ENCODE measurements at regions not wholly inside any gene's neighbourhood (a gene's known extent, or its start where the extent isn't known, plus 50 kb on each side); places are given as distances from the start of the nearest gene placed in this dataset.

- no peaks in the 10 kb centered on the region for H3K9me3 ChIP-seq (ENCODE audit: insufficient read depth, low read depth)
- DNase-seq: no peak
- no peaks in the 10 kb centered on the region for H3F3A ChIP-seq (ENCODE audit: insufficient read depth, low read depth)
- H3K4me2 ChIP-seq: no peak overlapping the region
- no peaks in the 10 kb centered on the region for H4K20me1 ChIP-seq (ENCODE audit: insufficient read depth)
- no peaks in the 10 kb centered on the region for H3K4me1 ChIP-seq (replicated peaks; ENCODE audit: insufficient read depth)
- no peaks in the 10 kb centered on the region for H3K36me3 ChIP-seq (ENCODE audit: low read depth)
- H3K27ac ChIP-seq: no peak overlapping the region
- no peak overlapping the region for H2AFZ ChIP-seq
- no peak overlapping the region for H3K4me3 ChIP-seq
- BruUV-seq (replicated peaks): no TSS peak
- CTCF ChIA-PET: no interaction called here
- no peaks in the 10 kb centered on the region for H3K27me3 ChIP-seq (ENCODE audit: insufficient read depth, low read depth)
- TF ChIP-seq EZH2 (IDR thresholded peaks at IDR 0.05; ENCODE audit: low read depth) (no peak), CTCF (conservative IDR thresholded peaks at IDR 0.05) (no peak)
- POLR2A ChIA-PET (ENCODE audit: unreplicated experiment): interaction anchor here (0.7 kb wide), 1 partner anchor 295 kb away, joined by 3 read pairs; no protein-coding TSS in a partner anchor
- no peaks in the 10 kb centered on the region for H3K79me2 ChIP-seq (ENCODE audit: low read depth)
- 0 out of 2 replicates have a peak, but pooled peaks cover 4% of the 10 kb centered on the region for H3K9me2 ChIP-seq (ENCODE audit: insufficient read depth)
- intact Hi-C loops (cut with micrococcal nuclease; ENCODE audit: unreplicated experiment): no loop called here
Observed at GRCh38 chr9:75504721-75505120, 385.8 kb upstream of the PCSK5 start.

GRCh38 chr9:75505654-75506053 is 384.8 kb upstream of the PCSK5 start:
- intact Hi-C loops (cut with micrococcal nuclease; ENCODE audit: unreplicated experiment): no loop called here
- H3K27ac ChIP-seq: no peak overlapping the region
- H3K4me3 ChIP-seq: no peak overlapping the region
- no peaks in the 10 kb centered on the region for H4K20me1 ChIP-seq (ENCODE audit: insufficient read depth)
- H3K9me2 ChIP-seq (ENCODE audit: insufficient read depth): 0 out of 2 replicates have a peak, but pooled peaks cover 4% of the 10 kb centered on the region
- H2AFZ ChIP-seq: no peak overlapping the region
- no TSS peak for BruUV-seq (replicated peaks)
- no peaks in the 10 kb centered on the region for H3K4me1 ChIP-seq (replicated peaks; ENCODE audit: insufficient read depth)
- DNase-seq: no peak
- no peaks in the 10 kb centered on the region for H3K27me3 ChIP-seq (ENCODE audit: insufficient read depth, low read depth)
- no peaks in the 10 kb centered on the region for H3F3A ChIP-seq (ENCODE audit: insufficient read depth, low read depth)
- POLR2A ChIA-PET (ENCODE audit: unreplicated experiment): no interaction called here
- no peak overlapping the region for H3K4me2 ChIP-seq
- no peak for TF ChIP-seq EZH2 (IDR thresholded peaks at IDR 0.05; ENCODE audit: low read depth)
- no peaks in the 10 kb centered on the region for H3K9me3 ChIP-seq (ENCODE audit: insufficient read depth, low read depth)
- no peaks in the 10 kb centered on the region for H3K79me2 ChIP-seq (ENCODE audit: low read depth)
- H3K36me3 ChIP-seq (ENCODE audit: low read depth): no peaks in the 10 kb centered on the region
- CTCF ChIA-PET: no interaction called here

GRCh38 chr9:75529463-75529862 is 361.0 kb upstream of the PCSK5 start:
- TF ChIP-seq EZH2 (IDR thresholded peaks at IDR 0.05; ENCODE audit: low read depth): no peak
- ChIA-PET CTCF (no interaction called here), POLR2A (ENCODE audit: unreplicated experiment) (no interaction called here)
- Histone ChIP-seq H3K27ac (no peak overlapping the region), H2AFZ (no peak overlapping the region), H4K20me1 (ENCODE audit: insufficient read depth) (no peaks in the 10 kb centered on the region), H3K9me3 (ENCODE audit: insufficient read depth, low read depth) (no peaks in the 10 kb centered on the region), H3K79me2 (ENCODE audit: low read depth) (no peaks in the 10 kb centered on the region), H3K4me1 (replicated peaks; ENCODE audit: insufficient read depth) (no peaks in the 10 kb centered on the region), H3K27me3 (ENCODE audit: insufficient read depth, low read depth) (no peaks in the 10 kb centered on the region), H3K4me2 (no peak overlapping the region), H3K36me3 (ENCODE audit: low read depth) (no peaks in the 10 kb centered on the region), H3K9me2 (ENCODE audit: insufficient read depth) (no peaks in the 10 kb centered on the region), H3K4me3 (no peak overlapping the region), H3F3A (ENCODE audit: insufficient read depth, low read depth) (no peaks in the 10 kb centered on the region)
- intact Hi-C loops (cut with micrococcal nuclease; ENCODE audit: unreplicated experiment): no loop called here
- DNase-seq: no peak
- BruUV-seq (replicated peaks): no TSS peak

GRCh38 chr9:75531588-75531987 is 358.9 kb upstream of the PCSK5 start:
- no peaks in the 10 kb centered on the region for H3K9me2 ChIP-seq (ENCODE audit: insufficient read depth)
- H3K9me3 ChIP-seq (ENCODE audit: insufficient read depth, low read depth): no peaks in the 10 kb centered on the region
- no peak overlapping the region for H3K27ac ChIP-seq
- H3K36me3 ChIP-seq (ENCODE audit: low read depth): no peaks in the 10 kb centered on the region
- no peaks in the 10 kb centered on the region for H3K79me2 ChIP-seq (ENCODE audit: low read depth)
- no peak overlapping the region for H2AFZ ChIP-seq
- H3K4me2 ChIP-seq: no peak overlapping the region
- DNase-seq: no peak
- H3K4me3 ChIP-seq: no peak overlapping the region
- H3K4me1 ChIP-seq (replicated peaks; ENCODE audit: insufficient read depth): no peaks in the 10 kb centered on the region
- H4K20me1 ChIP-seq (ENCODE audit: insufficient read depth): no peaks in the 10 kb centered on the region
- intact Hi-C loops (cut with micrococcal nuclease; ENCODE audit: unreplicated experiment): no loop called here
- POLR2A ChIA-PET (ENCODE audit: unreplicated experiment): no interaction called here
- no TSS peak for BruUV-seq (replicated peaks)
- TF ChIP-seq EZH2 (IDR thresholded peaks at IDR 0.05; ENCODE audit: low read depth) (no peak), CTCF (conservative IDR thresholded peaks at IDR 0.05) (no peak)
- H3K27me3 ChIP-seq (ENCODE audit: insufficient read depth, low read depth): no peaks in the 10 kb centered on the region
- CTCF ChIA-PET: no interaction called here
- no peaks in the 10 kb centered on the region for H3F3A ChIP-seq (ENCODE audit: insufficient read depth, low read depth)
